ENCODE measurements at regions not wholly inside any gene's neighbourhood (a gene's known extent, or its start where the extent isn't known, plus 50 kb on each side); places are given as distances from the start of the nearest gene placed in this dataset.

GRCh38 chr17:77299256-77300015 lies 158.7 kb downstream of the SEC14L1 start:
- Histone ChIP-seq H3K4me3 (no peak overlapping the region), H3K27ac (replicated peaks) (no peak overlapping the region), H3K36me3 (no peaks in the 10 kb centered on the region), H3K4me1 (no peaks in the 10 kb centered on the region), H3K27me3 (ENCODE audit: low read depth) (no peaks in the 10 kb centered on the region), H3K9me3 (replicated peaks) (peaks cover 8% of the 10 kb centered on the region)
- intact Hi-C loops (cut with micrococcal nuclease), result no loop called here
- DNase-seq, result no peak
- TF ChIP-seq CTCF (IDR thresholded peaks at IDR 0.05; ENCODE audit: borderline replicate concordance), result no peak

GRCh38 chr17:77300016-77300686 lies 159.4 kb downstream of the SEC14L1 start:
- Histone ChIP-seq H3K36me3 (no peaks in the 10 kb centered on the region), H3K27ac (replicated peaks) (no peak overlapping the region), H3K4me1 (no peaks in the 10 kb centered on the region), H3K4me3 (no peak overlapping the region), H3K27me3 (ENCODE audit: low read depth) (no peaks in the 10 kb centered on the region), H3K9me3 (replicated peaks) (peaks cover 8% of the 10 kb centered on the region)
- no peak for DNase-seq
- intact Hi-C loops (cut with micrococcal nuclease), result no loop called here
- no peak for TF ChIP-seq CTCF (IDR thresholded peaks at IDR 0.05; ENCODE audit: borderline replicate concordance)

GRCh38 chr17:77301694-77302266 lies 161.0 kb downstream of the SEC14L1 start:
- Histone ChIP-seq H3K27me3 (ENCODE audit: low read depth) (no peaks in the 10 kb centered on the region), H3K36me3 (no peaks in the 10 kb centered on the region), H3K4me3 (no peak overlapping the region), H3K9me3 (replicated peaks) (peaks cover 8% of the 10 kb centered on the region), H3K27ac (replicated peaks) (no peak overlapping the region), H3K4me1 (no peaks in the 10 kb centered on the region)
- DNase-seq, result no peak
- intact Hi-C loops (cut with micrococcal nuclease), result no loop called here
- TF ChIP-seq CTCF (IDR thresholded peaks at IDR 0.05; ENCODE audit: borderline replicate concordance), result no peak

GRCh38 chr17:77302682-77303081 lies 161.9 kb downstream of the SEC14L1 start:
- Histone ChIP-seq H3K27ac (replicated peaks) (no peak overlapping the region), H3K9me3 (replicated peaks) (peaks cover 8% of the 10 kb centered on the region), H3K36me3 (no peaks in the 10 kb centered on the region), H3K4me3 (no peak overlapping the region), H3K4me1 (peaks cover 3% of the 10 kb centered on the region), H3K27me3 (ENCODE audit: low read depth) (no peaks in the 10 kb centered on the region)
- no peak for DNase-seq
- no peak for TF ChIP-seq CTCF (IDR thresholded peaks at IDR 0.05; ENCODE audit: borderline replicate concordance)
- intact Hi-C loops (cut with micrococcal nuclease), result no loop called here

- intact Hi-C loops (cut with micrococcal nuclease), result no loop called here
- TF ChIP-seq CTCF (IDR thresholded peaks at IDR 0.05; ENCODE audit: borderline replicate concordance), result no peak
- H3K9me3 ChIP-seq (replicated peaks), result peaks cover 6% of the 10 kb centered on the region
- H3K27me3 ChIP-seq (ENCODE audit: low read depth), result no peaks in the 10 kb centered on the region
- H3K4me1 ChIP-seq, result peaks cover 9% of the 10 kb centered on the region
- H3K27ac ChIP-seq (replicated peaks), result no peak overlapping the region
- no peak for DNase-seq
- H3K4me3 ChIP-seq, result no peak overlapping the region
- H3K36me3 ChIP-seq, result no peaks in the 10 kb centered on the region
These were observed 162.9 kb downstream of the SEC14L1 start for GRCh38 chr17:77303620-77304019.

Data from left ventricle myocardium inferior (tissue), 1 donor.